Left ventricle myocardium inferior (tissue), 1 donor: ENCODE measurements at regions not wholly inside any gene's neighbourhood (a gene's known extent, or its start where the extent isn't known, plus 50 kb on each side); places are given as distances from the start of the nearest gene placed in this dataset.

ENCODE experiments used
- DNase-seq: peaks from one replicate; pipeline ENCODE4 v3.0.0-alpha.2; 2020
- H3K27ac ChIP-seq: fragments of 200-600 bp; replicated peaks from 2 replicates; pipeline ENCODE4 v1.8.0; 2021
- H3K27me3 ChIP-seq: fragments of 200-600 bp; 2 replicates; pipeline ENCODE4 v1.8.0; 2021; ENCODE audit warnings: low read depth
- H3K36me3 ChIP-seq: fragments of 200-600 bp; 2 replicates; pipeline ENCODE4 v1.8.0; 2021
- H3K4me1 ChIP-seq: fragments of 200-600 bp; 2 replicates; pipeline ENCODE4 v1.8.0; 2021
- H3K4me3 ChIP-seq: fragments of 200-600 bp; 2 replicates; pipeline ENCODE4 v1.8.0; 2021; ENCODE audit warnings: mild to moderate bottlenecking, moderate library complexity
- H3K9me3 ChIP-seq: fragments of 200-600 bp; replicated peaks from 2 replicates; pipeline ENCODE4 v1.8.0; 2021
- CTCF ChIP-seq: fragments of 200-600 bp; IDR thresholded peaks from 2 replicates; pipeline ENCODE4 v1.8.0; 2021; ENCODE audit warnings: antibody characterized with exemption, mild to moderate bottlenecking, borderline replicate concordance
- intact Hi-C: fragments of 100-400 bp; cut with micrococcal nuclease; formaldehyde crosslinking; loops from one replicate; pipeline ENCODE4 v1.11.0; 2022
- donor health status: DM: no; HTN: yes; CAD: no; lungs with severe emphysema.

- H3K27ac ChIP-seq: no peak overlapping the region
- no peak for DNase-seq
- TF ChIP-seq CTCF: no peak
- H3K36me3 ChIP-seq: no peaks in the 10 kb centered on the region
- H3K4me3 ChIP-seq: no peak overlapping the region
- no peaks in the 10 kb centered on the region for H3K27me3 ChIP-seq
- no peaks in the 10 kb centered on the region for H3K9me3 ChIP-seq
- intact Hi-C loops: no loop called here
- H3K4me1 ChIP-seq: no peaks in the 10 kb centered on the region
These were observed 982.3 kb downstream of the ROBO2 start for GRCh38 chr3:78022232-78022631.

- intact Hi-C loops: no loop called here
- no peak for TF ChIP-seq CTCF
These were observed 983.4 kb downstream of the ROBO2 start for GRCh38 chr3:78023257-78023656.

GRCh38 chr3:78025916-78026315 lies 986.0 kb downstream of the ROBO2 start:
- H3K27ac ChIP-seq: no peak overlapping the region
- H3K36me3 ChIP-seq: no peaks in the 10 kb centered on the region
- H3K9me3 ChIP-seq: peaks cover 6% of the 10 kb centered on the region
- no peak for DNase-seq
- no peak overlapping the region for H3K4me3 ChIP-seq
- no peaks in the 10 kb centered on the region for H3K4me1 ChIP-seq
- H3K27me3 ChIP-seq: no peaks in the 10 kb centered on the region
- no peak for TF ChIP-seq CTCF
- intact Hi-C loops: no loop called here

More at GRCh38 chr3:78023257-78023656, 983.4 kb downstream of the ROBO2 start:
- DNase-seq: no peak
- Histone ChIP-seq H3K27me3 (no peaks in the 10 kb centered on the region), H3K4me1 (no peaks in the 10 kb centered on the region), H3K9me3 (no peaks in the 10 kb centered on the region), H3K27ac (no peak overlapping the region), H3K36me3 (no peaks in the 10 kb centered on the region), H3K4me3 (no peak overlapping the region)

GRCh38 chr3:78026318-78026828 lies 986.5 kb downstream of the ROBO2 start:
- intact Hi-C loops: no loop called here
- H3K27me3 ChIP-seq: no peaks in the 10 kb centered on the region
- H3K27ac ChIP-seq: no peak overlapping the region
- DNase-seq: no peak
- H3K4me1 ChIP-seq: no peaks in the 10 kb centered on the region
- peaks cover 6% of the 10 kb centered on the region for H3K9me3 ChIP-seq
- H3K36me3 ChIP-seq: no peaks in the 10 kb centered on the region
- TF ChIP-seq CTCF: no peak
- no peak overlapping the region for H3K4me3 ChIP-seq

- DNase-seq: no peak
- no peak for TF ChIP-seq CTCF
These were observed 989.9 kb downstream of the ROBO2 start for GRCh38 chr3:78029775-78030174.

More at GRCh38 chr3:78029775-78030174, 989.9 kb downstream of the ROBO2 start:
- Histone ChIP-seq H3K4me3 (no peak overlapping the region), H3K9me3 (peaks cover 6% of the 10 kb centered on the region), H3K27me3 (no peaks in the 10 kb centered on the region), H3K4me1 (no peaks in the 10 kb centered on the region), H3K27ac (no peak overlapping the region), H3K36me3 (no peaks in the 10 kb centered on the region)
- intact Hi-C loops: no loop called here
